ENCODE measurements at regions not wholly inside any gene's neighbourhood (a gene's known extent, or its start where the extent isn't known, plus 50 kb on each side); places are given as distances from the start of the nearest gene placed in this dataset.

DNA sequence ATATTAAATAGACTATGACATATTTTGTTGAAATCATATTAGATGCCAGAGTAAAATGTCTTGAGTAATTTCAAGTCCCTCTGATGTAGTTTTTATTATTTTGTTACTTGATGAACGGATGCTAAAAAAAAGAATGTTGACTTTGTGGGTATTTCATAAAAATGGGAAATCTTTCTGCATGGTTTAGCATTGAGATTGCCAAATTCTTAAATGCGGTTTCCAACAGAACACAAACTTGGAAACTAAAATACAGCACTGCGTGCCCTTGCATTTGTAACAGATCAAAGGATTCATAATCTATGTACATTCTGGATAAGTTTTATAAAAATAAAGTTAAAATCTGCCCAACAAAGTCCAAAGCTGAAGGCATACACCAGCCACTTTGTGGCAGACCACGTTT lies 425.5 kb upstream of the DAB2 start:
- DNase-seq (ENCODE audit: low read depth in 3 of 3, low spot score in 2 of 3): no peak

GRCh38 chr5:39846144-39846543 lies 421.4 kb upstream of the DAB2 start:
- no peak for DNase-seq (ENCODE audit: low read depth in 3 of 3, low spot score in 2 of 3)

DNA sequence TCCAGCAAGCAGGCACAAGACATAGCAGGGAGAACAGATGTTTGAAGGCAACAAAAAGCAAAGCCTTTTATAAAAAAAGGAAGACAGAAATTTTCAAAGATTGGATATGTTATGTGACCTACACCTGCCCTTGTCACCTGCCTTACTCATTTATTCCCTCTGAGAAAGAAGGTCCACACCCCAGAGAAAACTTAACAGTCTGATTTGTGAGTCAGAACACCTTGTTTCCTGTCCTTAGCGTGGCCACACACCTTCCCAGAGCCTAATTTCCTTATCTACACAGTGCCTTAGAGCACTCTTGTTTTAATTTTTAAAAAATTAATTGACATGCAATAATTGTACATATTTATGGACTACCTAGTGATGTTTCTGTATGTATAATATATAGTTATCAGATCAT lies 419.0 kb upstream of the DAB2 start:
- DNase-seq (ENCODE audit: low read depth in 3 of 3, low spot score in 2 of 3): no peak

DNA sequence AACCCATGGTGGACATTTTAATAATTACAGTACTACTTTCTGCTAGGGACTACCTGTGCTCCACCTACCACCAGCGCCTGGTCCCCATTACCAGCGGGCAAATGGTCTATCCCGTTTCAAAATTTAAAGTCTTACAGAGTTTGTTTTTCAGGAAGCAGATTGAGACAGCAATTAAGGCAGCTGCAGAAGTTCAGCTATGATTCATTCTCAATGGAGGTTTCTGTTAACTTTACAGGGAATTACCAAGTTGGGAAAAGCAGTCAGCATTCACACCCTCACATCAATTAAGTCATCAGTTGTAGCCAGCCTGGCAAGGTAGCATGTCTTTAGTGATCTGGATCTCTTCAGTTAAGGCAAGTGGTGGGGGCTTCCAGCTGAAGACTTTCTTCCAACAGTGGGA lies 410.6 kb upstream of the DAB2 start:
- DNase-seq (ENCODE audit: low read depth in 3 of 3, low spot score in 2 of 3): no peak

DNA sequence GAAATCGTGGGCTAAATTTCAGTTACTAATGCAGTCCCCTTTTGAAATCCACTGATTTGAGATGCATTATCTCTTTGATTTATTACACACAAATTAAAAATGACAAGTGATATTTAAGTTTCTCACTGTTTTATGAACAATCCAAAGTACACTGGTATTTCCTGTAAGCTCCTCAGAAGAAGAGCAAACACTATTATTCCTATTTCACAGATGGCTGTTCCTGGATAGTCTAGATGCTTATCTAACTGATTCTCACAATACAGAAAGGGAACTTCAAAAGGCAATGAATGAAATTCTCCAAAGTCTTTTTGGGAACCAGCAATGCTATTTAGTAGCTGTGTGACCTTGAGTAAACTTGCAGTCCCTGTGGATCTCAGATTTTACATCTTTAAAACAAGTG lies 404.7 kb upstream of the DAB2 start:
- DNase-seq (ENCODE audit: low read depth in 3 of 3, low spot score in 2 of 3): no peak

GRCh38 chr5:39826051-39826450 lies 401.3 kb upstream of the DAB2 start:
- no peak for DNase-seq (ENCODE audit: low read depth in 3 of 3, low spot score in 2 of 3)

DNA sequence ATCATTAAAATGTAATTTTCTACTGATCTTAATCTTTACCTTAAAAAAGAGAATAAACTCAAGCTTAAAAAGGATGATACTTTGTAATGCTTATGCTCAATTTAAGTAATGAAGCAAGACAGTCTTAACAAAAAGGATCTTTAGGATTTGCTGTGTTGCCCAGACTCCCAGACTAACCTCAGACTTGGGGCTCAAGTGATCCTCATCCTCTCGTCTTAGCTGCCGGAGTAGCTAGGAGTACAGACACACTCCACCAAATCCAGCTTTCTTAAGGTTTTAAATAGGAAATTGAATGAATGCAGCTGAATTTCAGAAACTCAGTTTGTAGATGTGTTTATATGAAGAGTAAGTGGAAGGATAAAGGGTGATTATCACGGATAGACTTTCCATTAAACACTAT lies 400.5 kb upstream of the DAB2 start:
- DNase-seq (ENCODE audit: low read depth in 3 of 3, low spot score in 2 of 3): no peak

- DNase-seq (ENCODE audit: low read depth in 3 of 3, low spot score in 2 of 3): no peak
Observed at GRCh38 chr5:39822020-39822419, 397.2 kb upstream of the DAB2 start.

DNA sequence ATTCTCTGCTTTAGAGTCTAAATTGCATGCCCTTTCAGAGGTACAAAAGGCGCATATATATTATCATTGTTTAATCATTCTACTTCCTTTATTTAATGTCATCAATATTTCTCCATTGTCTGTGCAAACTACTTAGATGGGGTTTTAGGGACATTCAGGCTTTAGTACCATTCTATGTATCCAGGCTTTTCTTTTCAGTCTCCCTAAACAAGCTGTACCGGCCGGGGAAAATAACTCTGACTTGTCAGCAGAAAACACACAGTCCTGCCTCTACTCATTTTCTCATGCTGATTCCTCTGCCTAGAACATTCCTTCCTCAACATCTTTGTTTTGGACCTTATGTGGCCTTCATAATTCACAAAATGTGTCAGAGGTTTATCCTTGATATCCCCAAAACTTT lies 392.1 kb upstream of the DAB2 start:
- no peak for DNase-seq (ENCODE audit: low read depth in 3 of 3, low spot score in 2 of 3)

GRCh38 chr5:39816156-39816845 lies 391.5 kb upstream of the DAB2 start:
- DNase-seq (ENCODE audit: low read depth in 3 of 3, low spot score in 2 of 3): no peak

DNA sequence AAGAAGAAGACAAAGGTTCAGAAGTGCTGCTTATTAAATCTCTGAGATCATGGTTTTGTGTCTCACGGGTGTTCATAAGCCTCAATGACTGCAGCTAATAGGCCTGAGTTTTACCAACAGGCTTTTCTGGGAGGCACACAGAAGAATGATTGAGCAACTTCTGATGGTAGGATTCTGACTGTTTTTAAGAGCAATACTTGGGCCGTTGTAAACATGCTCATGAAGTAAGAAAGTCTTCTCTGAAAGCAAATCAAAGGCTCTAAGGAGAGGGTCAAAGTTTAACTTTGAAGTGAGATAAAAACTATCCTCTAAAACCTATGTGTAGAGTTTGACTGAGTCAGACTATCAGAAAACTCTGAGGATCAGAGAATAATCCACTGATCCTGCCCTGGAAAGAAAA lies 390.9 kb upstream of the DAB2 start:
- no peak for DNase-seq (ENCODE audit: low read depth in 3 of 3, low spot score in 2 of 3)

GRCh38 chr5:39811381-39811780 lies 386.6 kb upstream of the DAB2 start:
- no peak for DNase-seq (ENCODE audit: low read depth in 3 of 3, low spot score in 2 of 3)

DNA sequence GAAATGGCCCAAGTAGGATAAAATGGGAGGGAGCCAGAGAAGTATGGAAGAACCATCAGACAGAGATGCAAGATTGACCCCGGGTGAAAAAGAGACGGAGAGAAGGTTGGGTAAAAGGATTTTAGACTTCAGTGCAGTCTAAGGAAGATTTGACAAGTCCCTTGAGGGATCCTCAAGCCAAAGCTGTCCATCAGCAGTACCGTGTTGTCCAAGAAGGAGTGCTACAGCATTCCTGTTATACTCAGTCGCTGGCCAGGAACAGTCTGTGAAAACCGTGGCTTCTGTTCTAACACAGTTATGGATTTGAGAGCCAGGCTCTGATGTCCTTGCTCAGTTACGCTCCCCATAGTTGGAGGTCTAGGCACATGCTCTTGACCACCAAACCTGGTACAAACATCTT lies 383.9 kb upstream of the DAB2 start:
- no peak for DNase-seq (ENCODE audit: low read depth in 3 of 3, low spot score in 2 of 3)

DNA sequence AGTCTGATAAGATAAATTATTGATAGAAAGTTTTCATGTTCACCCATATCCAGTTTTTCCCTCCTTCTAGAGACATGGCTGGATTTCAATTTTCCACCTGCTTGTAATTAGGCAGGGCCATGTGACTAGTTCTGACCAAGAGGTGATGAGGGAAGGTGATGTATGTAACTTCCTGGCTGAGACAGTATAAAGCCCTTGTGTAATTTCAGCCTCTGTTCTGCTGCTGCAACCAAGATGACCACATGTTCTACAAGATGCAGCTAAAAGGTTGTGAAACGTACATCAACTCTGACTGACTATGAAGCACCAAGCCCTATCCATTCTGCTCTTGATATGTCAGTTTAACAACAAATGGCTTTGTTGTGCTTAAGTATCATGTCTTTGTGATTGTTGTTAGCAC lies 376.5 kb upstream of the DAB2 start:
- DNase-seq (ENCODE audit: low read depth in 3 of 3, low spot score in 2 of 3): no peak

- no peak for DNase-seq (ENCODE audit: low read depth in 3 of 3, low spot score in 2 of 3)
Observed at GRCh38 chr5:39800042-39800601, 375.3 kb upstream of the DAB2 start.

GRCh38 chr5:39799242-39799641 lies 374.5 kb upstream of the DAB2 start:
- DNase-seq (ENCODE audit: low read depth in 3 of 3, low spot score in 2 of 3): no peak

DNA sequence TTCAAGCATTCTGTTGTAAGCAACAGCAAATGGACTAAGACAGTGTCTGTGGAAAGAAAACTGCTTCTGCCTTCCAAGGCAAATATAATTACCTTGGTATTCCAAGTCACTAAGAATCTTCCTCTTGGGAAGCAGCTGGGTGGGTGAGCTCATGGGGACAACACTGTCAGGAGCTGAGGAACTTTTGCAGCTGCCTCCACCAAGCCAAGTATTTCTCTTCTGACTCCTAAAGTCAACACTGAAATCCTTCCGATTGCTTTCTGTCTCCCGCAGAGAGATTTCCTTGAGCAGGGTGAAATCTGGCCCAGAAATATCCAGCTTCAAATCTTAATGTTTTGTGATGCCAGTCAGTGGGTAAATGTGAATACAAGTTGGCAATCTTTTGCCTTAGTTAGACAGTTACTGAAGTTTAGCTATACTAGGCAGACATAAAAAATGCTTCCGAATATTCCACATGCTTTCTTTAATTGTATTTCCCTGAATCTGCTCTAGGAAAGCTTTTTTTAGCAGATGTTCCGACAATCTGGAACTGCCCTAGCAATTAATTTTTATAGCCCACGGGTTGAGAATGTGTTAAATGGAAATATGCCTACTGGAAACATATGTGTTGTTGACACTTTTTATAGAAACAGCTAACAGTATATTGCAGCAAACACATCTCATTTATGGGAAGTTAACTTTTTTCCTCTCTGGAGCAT lies 369.9 kb upstream of the DAB2 start:
- DNase-seq (ENCODE audit: low read depth in 3 of 3, low spot score in 2 of 3): no peak

DNA sequence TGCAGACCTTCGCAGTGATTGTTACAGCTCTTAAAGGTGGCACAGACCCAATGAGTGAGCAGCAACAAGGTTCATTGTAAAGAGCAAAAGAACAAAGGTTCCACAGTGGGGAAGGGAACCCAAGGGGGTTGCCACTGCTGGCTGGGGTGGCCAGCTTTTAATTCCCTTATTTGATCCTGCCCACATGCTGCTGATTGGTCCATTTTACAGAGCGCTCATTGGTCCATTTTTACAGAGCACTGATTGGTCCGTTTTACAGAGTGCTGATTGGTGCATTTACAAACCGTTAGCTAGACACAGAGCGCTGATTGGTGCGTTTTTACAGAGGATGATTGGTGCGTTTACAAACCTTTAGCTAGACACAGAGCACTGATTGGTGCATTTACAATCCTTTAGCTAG lies 360.6 kb upstream of the DAB2 start:
- no peak for DNase-seq (ENCODE audit: low read depth in 3 of 3, low spot score in 2 of 3)

DNA sequence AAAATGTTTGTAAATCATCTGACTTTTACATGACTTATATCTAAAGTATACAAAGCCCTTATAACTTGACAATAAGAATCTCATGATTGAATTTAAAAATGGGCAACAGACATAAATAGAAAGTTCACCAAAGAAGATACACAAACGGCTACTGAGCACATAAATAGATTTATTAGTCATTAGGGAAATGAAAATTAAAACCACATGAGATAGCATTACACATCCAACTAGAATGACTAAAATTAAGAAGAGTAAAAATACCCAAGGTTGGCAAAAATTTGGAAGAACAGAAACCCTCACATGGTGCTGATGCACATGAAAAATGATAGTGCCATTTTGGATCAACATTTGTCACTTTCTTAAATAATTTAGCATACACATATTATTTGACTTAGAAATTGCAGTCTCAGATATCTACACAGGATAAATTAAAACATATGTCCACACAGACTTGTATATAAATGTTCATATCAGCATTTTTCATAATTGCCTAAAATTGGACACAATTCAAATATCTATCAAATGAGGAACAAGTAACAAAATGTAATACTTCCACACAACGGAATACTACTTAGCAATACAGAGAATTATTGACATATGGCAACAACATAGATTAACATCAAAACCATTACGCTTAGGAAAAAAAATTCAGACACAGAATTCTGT lies 359.1 kb upstream of the DAB2 start:
- no peak for DNase-seq (ENCODE audit: low read depth in 3 of 3, low spot score in 2 of 3)

GRCh38 chr5:39780347-39780746 lies 355.6 kb upstream of the DAB2 start:
- no peak for DNase-seq (ENCODE audit: low read depth in 3 of 3, low spot score in 2 of 3)

DNA sequence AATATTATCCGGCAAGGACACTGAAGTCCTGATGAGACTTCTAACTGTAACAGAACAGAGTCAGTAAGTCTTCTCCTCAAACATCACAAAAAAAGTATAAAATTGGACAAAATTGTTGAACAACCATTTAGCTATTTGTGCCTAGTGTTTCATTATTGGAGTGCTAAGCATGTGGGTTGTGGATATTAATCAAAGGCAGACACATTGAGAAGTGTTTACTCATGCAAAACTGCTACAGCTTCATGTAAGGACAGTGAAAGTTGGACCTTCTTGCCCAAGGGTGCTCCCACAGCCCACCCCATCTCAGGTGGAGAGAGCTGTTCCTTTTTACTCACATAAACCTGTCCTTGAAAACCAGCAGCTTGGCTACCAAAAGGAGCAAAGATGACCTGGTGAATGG lies 355.1 kb upstream of the DAB2 start:
- DNase-seq (ENCODE audit: low read depth in 3 of 3, low spot score in 2 of 3): no peak

- DNase-seq (ENCODE audit: low read depth in 3 of 3, low spot score in 2 of 3): no peak
Observed at GRCh38 chr5:39775797-39776365, 351.1 kb upstream of the DAB2 start.

Data from right renal cortex interstitium (tissue), 3 donors.